SK-N-SH (cell line): ENCODE measurements at regions not wholly inside any gene's neighbourhood (a gene's known extent, or its start where the extent isn't known, plus 50 kb on each side); places are given as distances from the start of the nearest gene placed in this dataset.

Source experiments
- CTCF ChIA-PET: fragments of 300-600, 350-600 bp; formaldehyde crosslinking; extraction: SDS; loops from one replicate; lab custom pipeline; 2021; lab: Yijun Ruan, JAX
- POLR2A ChIA-PET: fragments of 350-600 bp; sonication (Branson Sonifier 250); formaldehyde crosslinking; extraction: SDS; loops from one replicate; lab custom pipeline; 2020; ENCODE audit warnings: antibody characterized with exemption, inconsistent platforms; lab: Yijun Ruan, JAX
- DNase-seq: peaks from one replicate; pipeline ENCODE4 v3.0.0; 2012
- H2AFZ ChIP-seq: fragments of 200-600 bp; sonication (generic); 2 replicates; pipeline ENCODE4 v1.8.1; 2016; ENCODE audit warnings: antibody characterized with exemption, mild to moderate bottlenecking, low read depth
- H3F3A ChIP-seq: fragments of 200-600 bp; sonication (generic); replicated peaks from 2 replicates; pipeline ENCODE3; 2016; ENCODE audit warnings: antibody characterized with exemption, mild to moderate bottlenecking; ENCODE audit not compliant: insufficient read depth
- H3K27ac ChIP-seq, 2 experiments: fragments of 200-500 bp in 1 of 2; fragments of 200-600 bp in 1 of 2; sonication (Bioruptor generic) in 1 of 2; sonication (generic), shearing (Covaris generic) in 1 of 2; 2 replicates each; pipeline versions ENCODE4 v1.5.1 to v1.6.1; 2014 to 2016; ENCODE audit warnings: low read depth in 2 of 2, inconsistent platforms in 1 of 2, low read length in 1 of 2, mild to moderate bottlenecking in 1 of 2, mixed read lengths in 1 of 2
- H3K27me3 ChIP-seq: fragments of 200-600 bp; sonication (generic), shearing (Covaris generic); 2 replicates; pipeline ENCODE4 v1.6.1; 2016; ENCODE audit warnings: mixed run types; ENCODE audit not compliant: insufficient read depth
- H3K36me3 ChIP-seq, 2 experiments: fragments of 200-500 bp in 1 of 2; fragments of 200-600 bp in 1 of 2; sonication (Bioruptor generic) in 1 of 2; sonication (generic) in 1 of 2; replicated peaks in 1 of 2; 2 replicates each; pipeline versions ENCODE3 to v1.5.1; 2014 to 2016; ENCODE audit warnings: low read length in 1 of 2, mild to moderate bottlenecking in 1 of 2; ENCODE audit not compliant: insufficient read depth in 2 of 2, control insufficient read depth in 1 of 2
- H3K4me1 ChIP-seq, 2 experiments: fragments of 200-500 bp in 1 of 2; fragments of 200-600 bp in 1 of 2; sonication (Bioruptor generic) in 1 of 2; sonication (generic), shearing (Covaris generic) in 1 of 2; 2 replicates each; pipeline versions ENCODE4 v1.5.1 to v1.6.1; 2014 to 2016; ENCODE audit warnings: low read depth in 1 of 2, low read length in 1 of 2, mixed run types in 1 of 2; ENCODE audit not compliant: insufficient read depth in 2 of 2, control insufficient read depth in 1 of 2
- H3K4me2 ChIP-seq: fragments of 200-600 bp; sonication (generic), shearing (Covaris generic); 2 replicates; pipeline ENCODE4 v1.6.1; 2017; ENCODE audit warnings: mixed run types
- H3K4me3 ChIP-seq, 2 experiments: fragments of 200-500 bp in 1 of 2; fragments of 200-600 bp in 1 of 2; sonication (Bioruptor generic) in 1 of 2; sonication (generic), shearing (Covaris generic) in 1 of 2; 2 replicates each; pipeline versions ENCODE4 v1.5.1 to v1.8.1; 2014 to 2016; ENCODE audit warnings: low read depth in 2 of 2, inconsistent platforms in 1 of 2, low read length in 1 of 2, mild to moderate bottlenecking in 1 of 2, mixed read lengths in 1 of 2, moderate library complexity in 1 of 2
- H3K79me2 ChIP-seq: fragments of 200-600 bp; sonication (generic); 2 replicates; pipeline ENCODE4 v1.8.1; 2017; ENCODE audit warnings: mild to moderate bottlenecking; ENCODE audit not compliant: insufficient read depth
- H3K9ac ChIP-seq: fragments of 200-600 bp; sonication (generic); 2 replicates; pipeline ENCODE4 v1.6.1; 2017; ENCODE audit warnings: mixed run types
- H3K9me2 ChIP-seq: fragments of 200-600 bp; sonication (generic); 2 replicates; pipeline ENCODE4 v1.6.1; 2017; ENCODE audit warnings: mixed run types
- H3K9me3 ChIP-seq: fragments of 200-600 bp; sonication (generic); 2 replicates; pipeline ENCODE4 v1.6.1; 2017; ENCODE audit warnings: mixed run types, mild to moderate bottlenecking, moderate library complexity
- H4K20me1 ChIP-seq: fragments of 200-600 bp; sonication (generic); 2 replicates; pipeline ENCODE4 v1.6.1; 2017; ENCODE audit warnings: mild to moderate bottlenecking, mixed run types; ENCODE audit not compliant: insufficient read depth
- CHD2 ChIP-seq: fragments of 150-350 bp; IDR thresholded peaks from 2 replicates; pipeline ENCODE4 v1.6.1; 2018; ENCODE audit warnings: low read length; ENCODE audit not compliant: partially characterized antibody
- GABPA ChIP-seq: IDR thresholded peaks from 2 replicates; pipeline ENCODE4 v1.4.0; 2012; ENCODE audit warnings: low read depth, mild to moderate bottlenecking
- MAX ChIP-seq: IDR thresholded peaks from 2 replicates; pipeline ENCODE4 v1.4.0; 2012; ENCODE audit warnings: low read depth
- MEF2A ChIP-seq: IDR thresholded peaks from 2 replicates; pipeline ENCODE4 v1.4.0; 2012; ENCODE audit warnings: low read depth, borderline replicate concordance
- NFIC ChIP-seq: IDR thresholded peaks from 2 replicates; pipeline ENCODE4 v1.4.0; 2012; ENCODE audit warnings: borderline replicate concordance
- NRF1 ChIP-seq: IDR thresholded peaks from 2 replicates; pipeline ENCODE4 v1.6.1; 2012; ENCODE audit warnings: low read depth, mild to moderate bottlenecking, low read length
- PBX3 ChIP-seq: IDR thresholded peaks from 2 replicates; pipeline ENCODE4; 2012
- REST ChIP-seq: IDR thresholded peaks from 2 replicates; pipeline ENCODE4 v1.6.1; 2012; ENCODE audit warnings: mild to moderate bottlenecking, low read depth, low read length, moderate library complexity
- RFX5 ChIP-seq: IDR thresholded peaks from 2 replicates; pipeline ENCODE4 v1.6.1; 2012; ENCODE audit warnings: mild to moderate bottlenecking, improper control_type of control experiment, low read length
- RXRA ChIP-seq: IDR thresholded peaks from 2 replicates; pipeline ENCODE4 v1.4.0; 2012; ENCODE audit warnings: low read depth, mild to moderate bottlenecking, borderline replicate concordance
- SIN3A ChIP-seq: IDR thresholded peaks from 2 replicates; pipeline ENCODE4 v1.6.1; 2012; ENCODE audit warnings: low read depth, mild to moderate bottlenecking, low read length, moderate library complexity, borderline replicate concordance
- TAF1 ChIP-seq: IDR thresholded peaks from 2 replicates; pipeline ENCODE4 v1.6.1; 2012; ENCODE audit warnings: low read depth, mild to moderate bottlenecking, low read length, moderate library complexity, borderline replicate concordance
- TCF12 ChIP-seq: IDR thresholded peaks from 2 replicates; pipeline ENCODE4 v1.4.0; 2012
- ZBTB33 ChIP-seq: IDR thresholded peaks from 2 replicates; pipeline ENCODE4 v1.4.0; 2012; ENCODE audit warnings: low read depth, borderline replicate concordance
- WGBS: methylation state at CpG from one replicate; pipeline ENCODE4 v1.1.6; 2017; ENCODE audit warnings: low lambda C conversion rate; 5-methylcytosine and 5-hydroxymethylcytosine counted together

GRCh38 chr6:66965227-66965626 is 1258.2 kb upstream of the EYS start:
- ChIA-PET POLR2A (no interaction called here), CTCF (no interaction called here)
- Histone ChIP-seq H3K4me3 (no peak overlapping the region), H3K79me2 (no peaks in the 10 kb centered on the region), H3F3A (no peaks in the 10 kb centered on the region), H3K36me3 (no peaks in the 10 kb centered on the region), H3K4me1 (no peaks in the 10 kb centered on the region), H3K9me3 (no peaks in the 10 kb centered on the region), H3K9ac (no peak overlapping the region), H4K20me1 (no peaks in the 10 kb centered on the region), H3K9me2 (no peaks in the 10 kb centered on the region), H3K27me3 (no peaks in the 10 kb centered on the region), H3K4me2 (no peak overlapping the region), H3K27ac (no peak overlapping the region), H2AFZ (no peak overlapping the region)
- TF ChIP-seq TAF1 (no peak), SIN3A (no peak), REST (no peak), CHD2 (no peak), MAX (no peak), PBX3 (no peak), TCF12 (no peak), GABPA (no peak), NRF1 (no peak), RFX5 (no peak), NFIC (no peak), RXRA (no peak), ZBTB33 (no peak), MEF2A (no peak)
- DNase-seq: no peak
- WGBS: 27% methylated on average over 2 of the region's 2 CpGs
